Transverse colon (tissue), 4 donors: ENCODE measurements at regions not wholly inside any gene's neighbourhood (a gene's known extent, or its start where the extent isn't known, plus 50 kb on each side); places are given as distances from the start of the nearest gene placed in this dataset.

ENCODE experiments used
- EP300 ChIP-seq: sonication (generic); formaldehyde crosslinking; IDR thresholded peaks from one replicate; pipeline ENCODE4 v1.6.1; 2017; ENCODE audit warnings: antibody characterized with exemption, low read depth
- POLR2A ChIP-seq: fragments of 450-650 bp; IDR thresholded peaks from one replicate; pipeline ENCODE4 v1.6.1; 2016; ENCODE audit warnings: antibody characterized with exemption, mild to moderate bottlenecking, moderate library complexity
- POLR2AphosphoS5 ChIP-seq, 3 donors: sonication (generic); formaldehyde crosslinking; IDR thresholded peaks; one replicate each; pipeline ENCODE4 v1.6.1; 2016; ENCODE audit warnings: antibody characterized with exemption in 3 of 3
- TF ChIP-seq, protein P1 (sequence below), 5 experiments: fragments of 200-600 bp in 3 of 5; fragments of 450-650 bp in 2 of 5; sonication (generic) in 3 of 5; IDR thresholded peaks; 1 replicate in 2 of 5; 2 replicates in 3 of 5; pipeline ENCODE4 v1.5.1; 2016 to 2017; ENCODE audit warnings: antibody characterized with exemption in 5 of 5, inconsistent platforms in 3 of 5, mild to moderate bottlenecking in 2 of 5, moderate library complexity in 1 of 5

DNA sequence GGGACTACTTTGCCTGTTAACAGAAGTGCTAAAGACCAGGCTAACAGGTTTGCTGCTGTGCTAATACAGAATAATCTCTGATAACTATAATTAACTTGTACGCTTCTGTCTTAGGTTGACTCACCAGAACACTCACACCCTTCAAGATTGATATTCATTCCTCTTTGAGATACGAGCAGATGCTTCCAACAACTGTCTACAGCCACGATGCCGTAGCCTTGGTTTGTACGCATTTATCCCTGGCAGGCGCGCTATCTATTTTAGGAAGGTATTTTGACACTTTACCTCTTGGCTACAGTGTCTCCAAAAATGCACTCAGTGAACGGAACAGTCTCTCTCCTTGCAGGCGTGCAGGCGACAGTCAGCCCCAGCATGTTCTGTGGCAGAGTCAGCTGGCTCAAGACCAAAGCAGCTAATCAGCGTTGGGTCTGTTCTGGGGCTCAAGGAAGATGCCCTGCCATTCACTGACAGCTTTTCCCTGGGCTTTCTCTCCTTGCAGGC is 146.4 kb upstream of the PRICKLE1 start:
- no peak for TF ChIP-seq POLR2AphosphoS5 (IDR thresholded peaks at IDR 0.05)
- TF ChIP-seq, protein P1, sequence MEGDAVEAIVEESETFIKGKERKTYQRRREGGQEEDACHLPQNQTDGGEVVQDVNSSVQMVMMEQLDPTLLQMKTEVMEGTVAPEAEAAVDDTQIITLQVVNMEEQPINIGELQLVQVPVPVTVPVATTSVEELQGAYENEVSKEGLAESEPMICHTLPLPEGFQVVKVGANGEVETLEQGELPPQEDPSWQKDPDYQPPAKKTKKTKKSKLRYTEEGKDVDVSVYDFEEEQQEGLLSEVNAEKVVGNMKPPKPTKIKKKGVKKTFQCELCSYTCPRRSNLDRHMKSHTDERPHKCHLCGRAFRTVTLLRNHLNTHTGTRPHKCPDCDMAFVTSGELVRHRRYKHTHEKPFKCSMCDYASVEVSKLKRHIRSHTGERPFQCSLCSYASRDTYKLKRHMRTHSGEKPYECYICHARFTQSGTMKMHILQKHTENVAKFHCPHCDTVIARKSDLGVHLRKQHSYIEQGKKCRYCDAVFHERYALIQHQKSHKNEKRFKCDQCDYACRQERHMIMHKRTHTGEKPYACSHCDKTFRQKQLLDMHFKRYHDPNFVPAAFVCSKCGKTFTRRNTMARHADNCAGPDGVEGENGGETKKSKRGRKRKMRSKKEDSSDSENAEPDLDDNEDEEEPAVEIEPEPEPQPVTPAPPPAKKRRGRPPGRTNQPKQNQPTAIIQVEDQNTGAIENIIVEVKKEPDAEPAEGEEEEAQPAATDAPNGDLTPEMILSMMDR (IDR thresholded peaks at IDR 0.05) = no peak
- no peak for TF ChIP-seq POLR2A
- no peak for TF ChIP-seq EP300
